HG02981 (cell line): ENCODE measurements at regions not wholly inside any gene's neighbourhood (a gene's known extent, or its start where the extent isn't known, plus 50 kb on each side); places are given as distances from the start of the nearest gene placed in this dataset.

Experiments
- ATAC-seq: cut with Tn5 transposase; IDR thresholded peaks from one replicate; pipeline ENCODE4 v1.9.1; 2021; ENCODE audit warnings: mild to moderate bottlenecking, moderate library complexity; ENCODE audit not compliant: unreplicated experiment

DNA sequence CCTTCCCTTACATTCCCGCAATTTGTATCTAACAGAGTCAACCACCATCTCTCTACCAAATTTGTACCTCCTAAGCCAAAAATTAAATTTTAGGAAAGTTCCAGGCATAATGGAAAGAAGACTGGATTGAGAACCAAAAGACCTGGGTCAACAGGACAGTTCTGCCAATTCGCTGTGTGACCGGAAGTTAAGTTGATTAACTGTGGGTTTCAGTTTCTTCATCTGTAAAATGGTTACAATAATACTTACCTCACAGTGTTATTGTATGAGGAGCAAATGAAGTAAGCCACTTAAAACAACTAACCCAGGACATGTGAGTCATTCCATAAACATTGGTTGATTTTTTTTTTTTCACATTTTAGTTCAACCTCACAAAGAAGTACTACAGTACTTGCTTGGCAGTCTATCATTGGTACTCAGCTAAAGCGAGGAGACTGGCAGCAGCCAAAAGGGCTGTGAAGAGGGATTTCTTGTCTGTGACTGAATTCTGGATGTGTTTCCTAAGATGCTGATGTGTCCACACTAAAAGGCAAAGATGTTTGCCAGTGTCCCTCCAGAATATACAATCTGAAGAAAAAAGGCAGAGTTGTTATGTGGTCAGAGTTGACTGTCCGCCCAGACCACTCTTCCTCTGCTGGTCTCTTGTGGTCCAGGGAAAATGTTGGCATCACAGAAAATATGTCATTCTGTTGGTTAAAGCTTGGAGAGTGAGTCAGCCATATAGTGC, 198.6 kb downstream of the TLE1 start:
- ATAC-seq: no peak

DNA sequence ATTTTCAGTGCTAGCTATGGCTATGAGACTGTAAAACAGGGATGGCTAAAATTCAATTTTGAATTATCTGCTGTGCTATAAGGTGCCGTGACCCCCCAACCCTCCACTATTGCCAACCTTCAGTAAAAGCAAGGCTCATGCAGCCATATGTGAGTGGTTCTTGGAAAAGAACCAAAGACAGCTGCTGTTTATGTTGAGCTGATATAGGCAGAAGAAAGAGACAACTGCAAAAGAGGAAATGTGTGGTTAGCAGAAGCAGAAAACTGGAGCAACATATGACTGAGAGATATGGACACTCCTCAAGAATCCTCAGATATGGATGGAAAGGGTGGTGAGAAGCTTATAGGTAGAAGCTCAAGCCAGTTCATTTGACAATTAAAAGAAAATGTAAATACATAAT, 200.3 kb downstream of the TLE1 start:
- ATAC-seq: no peak

DNA sequence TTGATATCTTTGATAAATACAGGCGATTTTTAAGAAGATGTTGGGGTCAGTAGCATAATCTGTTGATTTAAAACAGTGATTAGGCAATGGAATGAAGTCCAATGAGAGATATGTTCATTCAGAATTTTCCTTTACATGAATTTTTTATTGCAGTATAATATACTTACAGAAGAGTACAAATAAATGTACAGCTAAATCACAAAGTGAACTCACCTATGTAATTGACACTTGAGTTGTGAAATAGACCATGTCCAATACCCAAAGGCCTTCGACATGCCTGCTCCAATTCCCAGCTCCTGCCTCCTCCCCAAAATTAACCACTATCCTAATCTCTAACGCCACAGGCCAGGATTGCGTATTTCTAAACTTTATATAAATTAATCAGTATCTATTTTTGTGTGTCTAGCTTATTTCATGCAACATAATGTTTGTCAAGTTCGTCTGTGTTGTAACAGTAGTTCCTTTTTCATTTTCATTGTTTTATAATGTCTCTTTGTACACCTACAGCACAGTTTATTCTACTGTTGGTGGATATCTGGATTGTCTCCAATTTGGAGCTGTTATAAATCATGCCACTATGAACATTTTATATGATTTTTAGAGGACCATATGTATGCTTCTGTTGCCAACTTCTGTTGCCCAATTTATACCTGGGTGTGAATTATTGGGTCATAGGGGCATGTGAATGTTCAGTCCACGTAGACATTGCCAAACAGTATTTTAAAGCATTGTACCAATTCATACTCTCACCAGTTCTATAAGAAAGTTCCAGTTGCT, 208.3 kb downstream of the TLE1 start:
- ATAC-seq: no peak

DNA sequence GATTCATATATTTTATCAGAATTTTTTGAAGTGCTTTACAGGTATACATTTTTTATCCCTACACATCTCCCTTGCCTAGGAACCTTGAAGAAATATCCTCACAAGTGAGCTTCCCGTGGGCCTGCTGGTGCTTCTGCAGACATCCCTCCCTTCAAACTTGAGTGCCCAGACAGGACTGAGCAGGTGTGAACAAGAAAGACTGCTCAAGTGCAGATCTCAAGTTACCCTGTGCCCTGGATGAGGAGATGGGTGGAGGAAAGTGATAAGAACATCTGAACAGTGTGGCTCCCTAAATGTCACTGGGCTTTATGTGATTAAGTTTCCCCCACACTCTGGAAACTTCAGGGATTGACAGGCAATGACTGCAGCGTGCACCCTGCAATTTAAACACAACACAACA, 209.8 kb downstream of the TLE1 start:
- no peak for ATAC-seq

DNA sequence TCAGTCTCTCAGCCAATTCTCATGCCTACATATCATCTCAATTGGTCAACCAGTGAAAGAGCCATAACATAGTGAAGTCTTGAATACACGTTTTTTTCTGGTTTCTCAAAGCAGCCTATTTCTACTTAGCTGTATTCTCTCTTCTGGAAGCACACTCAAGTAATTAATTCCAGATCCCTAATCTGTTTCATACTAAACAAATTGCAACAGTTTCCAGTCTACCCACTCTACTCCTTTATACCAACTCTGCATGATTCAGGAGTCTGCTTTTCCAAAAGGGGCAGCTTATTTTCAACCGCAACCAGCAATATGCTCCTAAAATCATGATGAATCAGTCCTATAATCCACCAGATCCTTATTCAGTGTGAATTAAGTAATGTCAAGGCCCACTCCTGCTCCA, 211.7 kb downstream of the TLE1 start:
- no peak for ATAC-seq

DNA sequence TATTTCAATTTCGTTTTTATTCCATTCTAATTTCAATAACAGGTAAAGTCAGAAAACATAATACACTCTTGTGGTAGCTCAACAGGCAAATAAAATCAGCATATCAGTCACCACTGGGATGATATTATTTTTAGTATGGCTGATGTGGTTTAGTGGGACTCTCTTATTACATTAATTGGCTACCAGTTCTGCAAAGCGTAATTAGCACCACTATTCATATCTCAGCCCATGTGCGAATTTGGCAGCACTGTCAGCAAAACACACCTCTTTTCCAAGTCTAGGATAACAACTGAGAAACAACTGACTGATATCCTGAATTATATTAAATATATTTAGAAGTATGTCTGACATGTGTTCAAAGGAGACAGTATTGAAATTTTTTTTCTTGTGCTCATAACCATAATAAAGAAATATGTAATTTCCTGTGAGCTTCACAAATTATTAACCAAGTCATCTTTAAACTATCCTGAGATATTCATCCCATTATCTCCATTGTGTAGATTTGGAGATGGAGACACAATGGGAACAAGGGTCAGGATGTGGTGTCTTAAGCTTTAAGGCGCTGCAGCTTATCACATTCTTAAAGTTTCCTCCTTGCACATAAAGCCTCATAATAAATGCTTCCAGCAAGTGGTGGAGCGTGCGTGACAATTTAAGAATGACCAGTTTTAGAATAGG, 212.4 kb downstream of the TLE1 start:
- ATAC-seq: no peak

DNA sequence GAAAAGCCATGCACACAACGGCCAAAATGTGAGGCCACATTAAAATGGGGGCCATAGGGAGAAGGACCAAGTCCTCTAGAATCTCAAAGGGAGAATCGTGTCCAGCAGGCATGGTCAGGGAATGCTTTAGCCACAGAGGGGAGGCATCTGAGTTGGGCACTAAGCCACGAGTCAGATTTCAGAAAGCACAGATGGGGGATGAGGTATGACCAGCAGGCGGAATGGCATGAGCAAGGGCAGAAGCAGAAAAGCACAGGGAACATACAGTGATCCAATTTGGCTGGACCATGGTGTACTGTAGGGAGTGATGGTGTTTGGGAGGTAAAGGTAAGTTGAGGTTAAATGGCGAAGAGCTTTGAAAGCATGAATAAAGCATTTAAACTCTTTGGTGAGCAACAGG, 214.6 kb downstream of the TLE1 start:
- no peak for ATAC-seq

DNA sequence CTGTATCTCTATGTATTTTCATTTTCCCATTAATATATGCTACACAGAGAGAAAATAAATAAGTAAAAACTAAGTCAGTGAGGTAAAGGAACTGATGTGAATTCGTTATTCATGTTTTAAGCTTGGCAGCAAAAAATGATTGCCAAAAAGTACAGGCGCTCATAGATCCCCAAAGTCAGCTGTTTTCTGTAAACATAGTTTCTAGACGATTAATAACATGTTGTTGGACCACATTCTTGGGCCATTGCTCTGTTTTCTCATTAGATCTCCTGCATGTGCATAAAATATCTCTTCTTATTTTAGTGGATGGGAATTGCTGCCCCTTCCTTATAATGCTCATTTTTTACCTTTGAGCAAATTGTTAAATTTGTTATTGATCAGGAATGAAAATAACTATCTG, 215.2 kb downstream of the TLE1 start:
- ATAC-seq: no peak

DNA sequence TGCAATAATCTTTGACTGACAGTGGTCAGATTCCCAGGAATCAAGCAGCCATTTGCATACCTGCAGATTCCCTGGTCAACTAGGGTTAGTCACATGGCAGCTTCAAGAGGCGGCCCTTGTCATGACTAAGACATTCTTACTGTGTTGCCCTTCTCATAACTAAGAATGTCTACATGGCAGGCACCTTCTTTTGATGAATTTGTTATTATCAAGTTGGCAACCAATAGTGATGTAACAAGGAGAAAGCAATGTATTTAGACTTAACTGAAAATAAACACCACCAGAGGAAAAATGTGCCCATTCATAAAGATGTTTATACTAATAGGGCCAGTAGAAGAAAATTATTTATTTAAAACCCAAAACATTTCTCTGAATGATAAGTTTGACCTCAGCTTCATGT, 215.6 kb downstream of the TLE1 start:
- ATAC-seq: no peak

DNA sequence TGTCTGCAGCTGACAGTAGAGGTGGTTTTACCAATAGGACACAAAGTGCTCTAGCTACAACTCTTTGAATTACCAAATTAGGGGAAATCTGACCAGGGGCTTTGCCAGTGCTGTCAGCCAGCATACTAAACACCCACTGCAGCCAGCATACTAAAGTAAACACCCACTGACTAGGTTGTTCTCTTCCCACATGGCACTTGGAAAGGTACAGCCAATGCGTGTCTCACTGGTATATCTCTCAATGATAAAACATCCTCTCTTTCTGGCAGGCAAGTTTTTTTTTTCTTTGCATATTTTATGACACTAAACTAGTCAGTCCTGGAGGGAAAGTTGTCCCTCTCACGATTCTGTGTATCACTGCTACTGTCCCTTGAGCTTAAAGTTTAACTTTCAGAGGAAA, 216.1 kb downstream of the TLE1 start:
- ATAC-seq: no peak

DNA sequence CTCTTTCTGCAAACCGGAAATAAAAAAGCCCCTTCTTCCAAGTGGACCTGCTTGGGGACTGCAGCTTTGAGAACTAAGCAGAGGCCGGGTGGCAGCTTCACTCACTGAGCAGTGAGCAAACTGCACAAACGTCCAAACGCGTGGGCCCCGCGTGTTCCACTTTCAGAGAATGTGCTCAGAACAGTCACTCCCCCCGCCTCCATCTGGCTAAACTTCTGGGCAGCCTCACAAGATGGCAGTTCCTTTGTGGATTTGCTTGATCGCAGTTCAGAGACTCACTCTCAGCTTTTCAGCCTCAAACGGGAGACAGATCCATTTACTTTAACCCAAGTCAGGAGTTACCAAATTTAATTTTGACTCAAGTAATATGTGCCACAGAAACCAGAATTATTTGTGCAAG, 216.6 kb downstream of the TLE1 start:
- no peak for ATAC-seq

DNA sequence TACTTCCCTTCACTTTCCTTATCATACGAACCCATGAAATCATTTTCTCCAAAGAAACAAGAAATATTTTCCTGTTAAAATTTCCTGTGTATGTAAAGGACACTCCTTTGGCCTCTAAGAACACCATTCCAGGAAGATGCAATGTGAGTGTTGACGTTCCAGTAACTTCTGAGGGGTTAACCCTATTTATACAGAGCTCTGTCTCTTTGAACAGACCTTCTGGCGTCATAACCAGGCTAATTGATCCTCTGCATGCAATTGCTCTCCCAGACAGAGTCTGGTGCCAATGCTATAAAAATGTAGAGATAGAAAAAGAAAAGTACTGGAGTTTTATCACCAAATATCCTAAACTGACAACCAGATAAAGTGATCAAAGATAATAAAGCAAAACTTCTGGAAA, 218.5 kb downstream of the TLE1 start:
- ATAC-seq: no peak

DNA sequence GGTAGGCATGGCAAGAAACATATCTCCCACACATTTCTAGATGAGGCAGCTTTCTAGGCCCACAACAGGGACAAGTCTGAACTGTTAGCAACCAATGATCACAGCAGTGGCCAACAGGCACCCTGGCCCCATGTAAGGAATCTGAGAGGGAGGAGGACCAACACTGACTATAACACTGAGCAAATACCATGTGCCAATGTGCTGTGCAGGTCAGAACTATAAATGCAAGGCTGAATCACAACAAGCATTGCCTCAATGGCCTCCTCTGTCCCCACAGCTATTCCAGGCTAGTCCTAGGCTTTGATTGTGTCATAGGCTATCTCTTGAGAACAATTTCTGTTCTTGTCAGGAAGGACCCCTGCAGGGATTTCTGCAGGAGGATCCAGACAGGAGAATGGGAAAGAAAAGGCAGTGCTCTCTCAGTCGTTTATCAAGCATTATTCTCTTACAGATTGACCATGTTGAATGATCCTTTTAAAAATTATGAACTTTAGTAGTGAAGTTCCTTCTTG, 221.2 kb downstream of the TLE1 start:
- no peak for ATAC-seq

DNA sequence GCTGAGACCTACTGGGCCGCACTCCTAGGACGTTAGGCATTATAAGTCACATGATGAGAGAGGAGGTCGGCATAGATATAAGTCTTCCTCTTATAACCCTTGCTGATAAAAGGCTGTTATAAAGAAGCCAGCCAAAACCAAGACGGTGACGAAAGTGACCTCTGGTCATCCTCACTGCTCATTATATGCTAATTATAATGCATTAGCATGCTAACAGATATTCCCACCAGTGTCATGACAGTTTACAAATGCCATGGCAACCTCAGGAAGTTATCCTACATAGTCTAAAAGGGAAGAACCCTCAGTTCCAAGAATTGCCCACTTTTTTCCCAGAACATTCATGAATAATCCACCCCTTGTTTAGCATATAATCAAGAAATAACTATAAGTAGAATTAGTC, 222.4 kb downstream of the TLE1 start:
- no peak for ATAC-seq

DNA sequence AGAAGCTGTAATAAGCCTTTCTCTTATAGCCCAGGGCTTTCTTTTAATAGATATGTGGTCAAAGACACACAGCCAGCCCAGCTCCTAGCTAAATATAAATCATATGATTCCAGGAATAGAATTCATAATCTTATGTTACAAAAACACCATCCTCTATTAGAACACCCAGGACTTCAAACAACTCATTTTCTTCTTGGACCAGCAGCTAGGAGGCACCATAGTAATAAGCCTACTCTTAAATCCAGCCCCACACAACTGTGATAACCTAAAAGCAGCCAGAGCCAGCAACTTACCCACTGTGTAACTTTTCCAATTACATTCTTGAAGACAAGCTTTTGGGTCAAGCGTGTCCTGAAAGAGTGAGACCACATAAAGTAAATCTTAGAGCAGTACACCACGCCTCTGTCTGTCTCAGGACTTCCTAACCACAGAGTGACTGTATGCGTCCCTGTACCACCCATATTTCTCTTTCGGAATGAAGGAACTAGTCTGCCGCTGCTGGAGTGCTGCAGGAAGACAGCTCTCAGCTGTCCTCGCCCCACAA, 223.8 kb downstream of the TLE1 start:
- ATAC-seq: no peak

DNA sequence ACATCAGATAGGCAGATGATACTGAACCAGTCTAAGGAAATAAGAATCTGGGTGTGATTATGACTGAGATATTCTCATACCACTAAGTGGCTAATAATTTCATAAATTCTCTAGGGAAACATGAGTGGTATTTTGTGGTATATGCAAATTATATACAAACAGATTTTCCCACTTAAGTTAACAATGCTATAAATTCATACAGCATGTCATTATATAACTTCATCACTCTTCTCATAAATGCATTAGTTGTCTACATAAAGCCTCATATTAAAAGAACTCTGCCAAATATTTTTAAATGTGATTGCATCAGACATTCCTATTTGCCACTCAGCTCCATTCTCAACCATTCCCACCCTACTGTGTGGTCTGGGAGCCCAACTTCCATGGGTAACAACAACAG, 226.5 kb downstream of the TLE1 start:
- ATAC-seq: no peak

DNA sequence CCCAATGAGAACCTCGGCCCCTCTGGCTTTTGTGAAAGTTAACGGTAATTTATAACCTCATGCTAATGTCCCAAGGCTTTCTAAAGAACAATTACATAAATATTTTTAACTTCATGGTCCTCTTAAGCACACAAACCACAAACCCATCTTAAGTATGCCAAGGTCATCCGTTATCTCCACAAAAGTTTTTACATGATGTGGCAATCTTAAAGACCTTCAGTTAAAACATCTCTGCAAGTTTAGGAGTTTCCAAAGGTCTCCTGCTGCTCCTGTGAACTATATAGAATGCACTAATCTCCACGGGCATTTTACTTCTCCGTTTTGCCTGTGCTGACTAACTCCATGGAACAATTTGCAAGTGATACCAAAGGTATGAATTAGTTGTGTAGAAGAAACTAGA, 228.2 kb downstream of the TLE1 start:
- ATAC-seq: no peak

DNA sequence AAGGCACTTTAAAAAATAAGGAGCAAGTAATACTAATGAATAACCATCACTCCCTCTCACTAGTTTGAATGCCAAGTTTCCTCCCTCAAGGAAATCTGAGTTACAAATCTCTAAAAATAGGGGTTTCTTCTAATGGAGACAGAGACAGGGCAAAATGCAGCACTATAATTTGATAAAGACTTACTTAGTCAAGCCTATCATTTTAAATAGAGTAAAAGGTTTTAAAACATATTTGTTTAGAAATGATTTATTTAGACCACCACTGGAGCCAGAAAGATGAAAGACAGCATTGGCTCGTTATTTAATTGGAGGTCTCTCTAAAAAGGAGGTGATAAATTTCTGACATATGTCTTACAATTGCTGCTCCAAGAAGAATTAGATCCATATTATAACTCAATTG, 228.7 kb downstream of the TLE1 start:
- ATAC-seq: no peak

DNA sequence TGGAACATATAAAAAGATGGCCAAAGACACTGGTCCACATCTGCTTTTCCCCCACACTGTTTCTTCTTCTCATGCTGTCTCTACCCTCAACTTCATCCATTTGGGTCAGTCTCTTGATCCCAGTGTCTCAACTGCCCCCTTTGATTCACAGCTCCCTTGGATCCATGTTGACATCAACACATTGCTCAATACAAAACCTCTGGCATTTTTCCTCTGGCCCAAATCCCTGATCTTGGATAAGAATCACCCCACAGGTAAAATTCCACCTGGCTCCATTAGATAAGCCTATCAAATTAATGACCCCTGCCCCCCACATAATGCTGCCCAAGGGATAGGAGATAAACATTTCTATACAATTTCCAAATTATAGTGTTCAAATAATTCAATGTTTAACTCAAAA, 229.8 kb downstream of the TLE1 start:
- no peak for ATAC-seq

DNA sequence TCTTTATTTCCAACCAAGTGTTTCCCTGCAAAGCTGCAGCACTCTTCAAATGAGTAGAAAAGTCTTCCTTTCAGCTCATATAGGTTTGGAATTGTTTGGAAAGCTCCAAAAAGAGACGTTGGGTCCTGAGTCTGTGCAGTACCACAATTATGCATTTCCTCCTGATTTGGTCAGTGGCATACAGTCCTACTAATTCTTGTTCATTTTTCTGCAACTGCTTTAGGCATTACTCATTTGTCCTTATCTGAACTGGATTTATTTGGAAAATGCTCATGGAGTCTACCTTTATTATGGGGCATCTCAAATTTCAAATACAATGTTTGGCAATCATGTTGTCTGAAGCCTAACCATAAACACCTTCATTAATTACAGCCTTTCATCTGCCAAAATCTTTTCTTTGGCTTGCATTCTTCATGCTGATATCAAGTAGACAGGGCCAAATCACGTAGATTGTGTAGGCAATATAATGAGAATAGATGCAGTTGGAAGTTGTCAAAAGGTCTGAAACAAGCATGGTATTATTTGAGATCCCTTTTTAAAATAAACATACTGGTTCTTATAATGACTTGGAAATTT, 232.8 kb downstream of the TLE1 start:
- no peak for ATAC-seq
